PFSK-1 (cell line): ENCODE measurements at regions not wholly inside any gene's neighbourhood (a gene's known extent, or its start where the extent isn't known, plus 50 kb on each side); places are given as distances from the start of the nearest gene placed in this dataset.

Experiments used
- POLR2AphosphoS5 ChIP-seq: IDR thresholded peaks from 2 replicates; pipeline ENCODE4 v1.6.1; 2012; ENCODE audit warnings: low read depth, mild to moderate bottlenecking, control low read depth, low read length, moderate library complexity
- SIN3A ChIP-seq: IDR thresholded peaks from 2 replicates; pipeline ENCODE4 v1.6.1; 2012; ENCODE audit warnings: mild to moderate bottlenecking, low read length, moderate library complexity, borderline replicate concordance; ENCODE audit not compliant: insufficient read depth
- TAF1 ChIP-seq: IDR thresholded peaks from 2 replicates; pipeline ENCODE4 v1.6.1; 2012; ENCODE audit warnings: low read length, control low read depth, borderline replicate concordance; ENCODE audit not compliant: insufficient read depth

DNA sequence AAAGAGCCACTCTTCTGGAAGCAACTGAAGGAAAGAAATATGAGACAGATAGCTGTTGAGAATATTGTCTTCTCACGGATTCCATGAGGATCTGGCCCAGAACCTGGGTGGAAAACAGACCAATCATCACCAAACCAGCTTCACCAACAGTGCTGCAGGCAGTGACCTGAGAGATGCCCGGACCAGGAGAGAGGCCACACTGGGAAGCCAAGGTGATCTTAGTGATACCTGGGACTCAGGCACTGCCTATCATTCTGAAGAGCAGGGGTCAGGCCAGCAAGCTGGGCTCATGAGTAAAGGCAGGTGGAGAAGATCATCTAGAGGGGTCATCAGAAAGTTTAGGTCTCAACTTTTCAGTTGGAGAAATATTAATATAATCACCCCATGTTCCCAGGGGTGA lies 595.8 kb upstream of the CADM1 start:
- TF ChIP-seq TAF1 (no peak), POLR2AphosphoS5 (no peak), SIN3A (no peak)
